ENCODE measurements at regions not wholly inside any gene's neighbourhood (a gene's known extent, or its start where the extent isn't known, plus 50 kb on each side); places are given as distances from the start of the nearest gene placed in this dataset.

GRCh38 chr5:166509085-166509484 is 1782.4 kb upstream of the WWC1 start:
- TF ChIP-seq POLR2A (IDR thresholded peaks at IDR 0.05; ENCODE audit: low read depth, low read length), result no peak
- FAIRE-seq (no peak), DNase-seq (ENCODE audit: insufficient read length, low spot score) (no peak)

GRCh38 chr5:166517976-166518375 is 1773.5 kb upstream of the WWC1 start:
- TF ChIP-seq POLR2A (IDR thresholded peaks at IDR 0.05; ENCODE audit: low read depth, low read length), result no peak
- no peak for DNase-seq (ENCODE audit: insufficient read length, low spot score)
- no peak for FAIRE-seq

GRCh38 chr5:166523206-166523605 is 1768.2 kb upstream of the WWC1 start:
- FAIRE-seq (no peak), DNase-seq (ENCODE audit: insufficient read length, low spot score) (no peak)
- no peak for TF ChIP-seq POLR2A (IDR thresholded peaks at IDR 0.05; ENCODE audit: low read depth, low read length)

GRCh38 chr5:166529200-166529599 is 1762.2 kb upstream of the WWC1 start:
- no peak for FAIRE-seq
- no peak for DNase-seq (ENCODE audit: insufficient read length, low spot score)
- TF ChIP-seq POLR2A (IDR thresholded peaks at IDR 0.05; ENCODE audit: low read depth, low read length), result no peak

GRCh38 chr5:166532456-166533220 is 1758.8 kb upstream of the WWC1 start:
- no peak for DNase-seq (ENCODE audit: insufficient read length, low spot score)
- TF ChIP-seq POLR2A (IDR thresholded peaks at IDR 0.05; ENCODE audit: low read depth, low read length), result no peak
- no peak for FAIRE-seq

- DNase-seq (ENCODE audit: insufficient read length, low spot score), result no peak
- TF ChIP-seq POLR2A (IDR thresholded peaks at IDR 0.05; ENCODE audit: low read depth, low read length), result no peak
- FAIRE-seq, result no peak
Observed at GRCh38 chr5:166535641-166536040, 1755.8 kb upstream of the WWC1 start.

GRCh38 chr5:166540156-166540555 is 1751.3 kb upstream of the WWC1 start:
- no peak for DNase-seq (ENCODE audit: insufficient read length, low spot score)
- TF ChIP-seq POLR2A (IDR thresholded peaks at IDR 0.05; ENCODE audit: low read depth, low read length), result no peak
- FAIRE-seq, result no peak

- TF ChIP-seq POLR2A (IDR thresholded peaks at IDR 0.05; ENCODE audit: low read depth, low read length), result no peak
- DNase-seq (ENCODE audit: insufficient read length, low spot score), result no peak
- FAIRE-seq, result no peak
Observed at GRCh38 chr5:166551384-166551783, 1740.1 kb upstream of the WWC1 start.

GRCh38 chr5:166553778-166554177 is 1737.7 kb upstream of the WWC1 start:
- TF ChIP-seq POLR2A (IDR thresholded peaks at IDR 0.05; ENCODE audit: low read depth, low read length), result no peak
- FAIRE-seq, result no peak
- DNase-seq (ENCODE audit: insufficient read length, low spot score), result no peak

- no peak for DNase-seq (ENCODE audit: insufficient read length, low spot score)
- TF ChIP-seq POLR2A (IDR thresholded peaks at IDR 0.05; ENCODE audit: low read depth, low read length), result no peak
- FAIRE-seq, result no peak
Observed at GRCh38 chr5:166561759-166562158, 1729.7 kb upstream of the WWC1 start.

GRCh38 chr5:166562246-166562645 is 1729.2 kb upstream of the WWC1 start:
- no peak for TF ChIP-seq POLR2A (IDR thresholded peaks at IDR 0.05; ENCODE audit: low read depth, low read length)
- no peak for DNase-seq (ENCODE audit: insufficient read length, low spot score)
- FAIRE-seq, result no peak

GRCh38 chr5:166566725-166567124 is 1724.7 kb upstream of the WWC1 start:
- TF ChIP-seq POLR2A (IDR thresholded peaks at IDR 0.05; ENCODE audit: low read depth, low read length), result no peak
- DNase-seq (ENCODE audit: insufficient read length, low spot score), result no peak
- FAIRE-seq, result no peak

- FAIRE-seq (no peak), DNase-seq (ENCODE audit: insufficient read length, low spot score) (no peak)
- TF ChIP-seq POLR2A (IDR thresholded peaks at IDR 0.05; ENCODE audit: low read depth, low read length), result no peak
Observed at GRCh38 chr5:166570865-166571264, 1720.6 kb upstream of the WWC1 start.

- no peak for FAIRE-seq
- TF ChIP-seq POLR2A (IDR thresholded peaks at IDR 0.05; ENCODE audit: low read depth, low read length), result no peak
- no peak for DNase-seq (ENCODE audit: insufficient read length, low spot score)
Observed at GRCh38 chr5:166571668-166572067, 1719.8 kb upstream of the WWC1 start.

- DNase-seq (ENCODE audit: insufficient read length, low spot score) (no peak), FAIRE-seq (no peak)
- no peak for TF ChIP-seq POLR2A (IDR thresholded peaks at IDR 0.05; ENCODE audit: low read depth, low read length)
Observed at GRCh38 chr5:166576323-166576722, 1715.1 kb upstream of the WWC1 start.

Data from H54 (cell line).